Nephron progenitor cell (in vitro differentiated cells): ENCODE measurements at regions not wholly inside any gene's neighbourhood (a gene's known extent, or its start where the extent isn't known, plus 50 kb on each side); places are given as distances from the start of the nearest gene placed in this dataset.
"Not testable (repeated sequence)": the region's sequence is repeated elsewhere in the genome, so short reads cannot be mapped to it uniquely, and the experiment has no call there.

Experiments used
- DNase-seq: peaks from one replicate; pipeline ENCODE4 v3.0.0; 2021
- H3K27ac Mint-ChIP-seq: 2 replicates; pipeline ENCODE4 v1.8.0; 2021; ENCODE audit warnings: mild to moderate bottlenecking, moderate library complexity, mixed read lengths
- H3K27me3 Mint-ChIP-seq: 2 replicates; pipeline ENCODE4 v1.8.0; 2021; ENCODE audit warnings: mild to moderate bottlenecking, low read depth, mixed read lengths; ENCODE audit not compliant: poor library complexity
- H3K36me3 Mint-ChIP-seq: 2 replicates; pipeline ENCODE4 v1.8.0; 2021; ENCODE audit warnings: low read depth, mixed read lengths
- H3K4me1 Mint-ChIP-seq: 2 replicates; pipeline ENCODE4 v1.8.0; 2021; ENCODE audit warnings: mixed read lengths
- H3K4me3 Mint-ChIP-seq: 2 replicates; pipeline ENCODE4 v1.8.0; 2021; ENCODE audit warnings: mild to moderate bottlenecking, moderate library complexity, mixed read lengths
- H3K9me3 Mint-ChIP-seq: 2 replicates; pipeline ENCODE4 v1.8.0; 2021; ENCODE audit warnings: mild to moderate bottlenecking, moderate library complexity, mixed read lengths
- TF ChIP-seq, protein P1 (sequence below): fragments of 200-600 bp; sonication (generic); IDR thresholded peaks from 2 replicates; pipeline ENCODE4 v1.5.0; 2021; ENCODE audit warnings: antibody characterized with exemption

DNA sequence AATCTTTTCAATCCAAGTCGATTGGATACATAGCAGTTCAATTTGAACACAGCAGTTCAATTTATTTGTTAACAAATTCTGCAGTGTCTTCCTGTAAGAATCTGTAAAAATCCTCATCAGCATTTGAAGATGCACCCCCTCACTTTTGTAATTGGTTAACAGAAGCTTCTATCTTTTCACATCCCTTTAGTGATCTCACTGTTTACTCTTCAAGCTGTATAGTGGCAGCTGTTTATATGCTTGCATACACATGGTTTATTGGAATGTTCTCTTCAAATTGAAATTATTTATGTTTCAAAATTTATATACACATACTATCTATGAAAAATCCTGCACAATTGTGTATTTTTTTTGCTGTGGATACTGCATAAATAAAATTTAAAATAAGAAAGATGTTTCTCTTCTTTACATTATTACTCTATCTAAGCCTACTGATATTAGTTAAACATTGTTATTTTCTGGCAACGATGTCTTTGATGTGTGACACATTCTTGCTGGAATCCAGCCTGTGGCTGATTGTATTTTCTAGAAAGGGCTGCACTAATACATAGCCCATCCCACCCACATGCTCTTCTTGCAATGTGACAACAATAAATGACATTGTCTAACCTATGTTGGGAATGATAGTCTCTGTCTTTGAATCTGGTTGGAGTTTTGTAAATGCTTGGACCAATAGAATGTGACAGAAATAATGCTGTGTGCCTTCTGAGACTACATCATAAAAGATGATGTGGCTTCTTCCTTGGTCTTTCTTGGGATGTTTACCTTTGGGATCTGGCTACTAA lies 573.0 kb downstream of the CD109 start:
- DNase-seq, result no peak
- TF ChIP-seq, protein P1, sequence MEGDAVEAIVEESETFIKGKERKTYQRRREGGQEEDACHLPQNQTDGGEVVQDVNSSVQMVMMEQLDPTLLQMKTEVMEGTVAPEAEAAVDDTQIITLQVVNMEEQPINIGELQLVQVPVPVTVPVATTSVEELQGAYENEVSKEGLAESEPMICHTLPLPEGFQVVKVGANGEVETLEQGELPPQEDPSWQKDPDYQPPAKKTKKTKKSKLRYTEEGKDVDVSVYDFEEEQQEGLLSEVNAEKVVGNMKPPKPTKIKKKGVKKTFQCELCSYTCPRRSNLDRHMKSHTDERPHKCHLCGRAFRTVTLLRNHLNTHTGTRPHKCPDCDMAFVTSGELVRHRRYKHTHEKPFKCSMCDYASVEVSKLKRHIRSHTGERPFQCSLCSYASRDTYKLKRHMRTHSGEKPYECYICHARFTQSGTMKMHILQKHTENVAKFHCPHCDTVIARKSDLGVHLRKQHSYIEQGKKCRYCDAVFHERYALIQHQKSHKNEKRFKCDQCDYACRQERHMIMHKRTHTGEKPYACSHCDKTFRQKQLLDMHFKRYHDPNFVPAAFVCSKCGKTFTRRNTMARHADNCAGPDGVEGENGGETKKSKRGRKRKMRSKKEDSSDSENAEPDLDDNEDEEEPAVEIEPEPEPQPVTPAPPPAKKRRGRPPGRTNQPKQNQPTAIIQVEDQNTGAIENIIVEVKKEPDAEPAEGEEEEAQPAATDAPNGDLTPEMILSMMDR, result no peak
- H3K27ac Mint-ChIP-seq, result no peak overlapping the region

DNA sequence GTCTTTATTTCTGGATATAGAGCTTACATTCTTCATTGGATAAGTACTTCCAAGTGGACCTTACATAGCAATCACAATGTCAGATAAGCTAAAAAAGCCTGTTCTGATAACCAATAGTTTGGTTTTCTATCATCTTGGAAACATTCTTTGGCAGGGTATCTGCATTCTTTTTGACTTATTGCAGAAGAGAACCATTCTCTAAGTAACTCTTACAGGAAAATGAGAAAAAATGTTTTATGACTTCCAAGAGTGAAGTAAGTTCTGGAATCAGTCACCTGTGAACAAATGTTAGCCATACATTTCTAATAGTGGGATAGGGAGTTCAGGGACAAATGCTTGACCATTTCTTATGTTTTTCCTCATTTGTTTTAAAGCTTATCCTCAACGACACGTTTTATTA lies 564.0 kb downstream of the CD109 start:
- no peaks in the 10 kb centered on the region for H3K4me1 Mint-ChIP-seq
- no peak overlapping the region for H3K27ac Mint-ChIP-seq
- DNase-seq, result no peak
- peaks cover 5% of the 10 kb centered on the region for H3K27me3 Mint-ChIP-seq
- no peak overlapping the region for H3K4me3 Mint-ChIP-seq
- peaks cover 8% of the 10 kb centered on the region for H3K9me3 Mint-ChIP-seq
- no peaks in the 10 kb centered on the region for H3K36me3 Mint-ChIP-seq
- TF ChIP-seq, protein P1, result no peak

More for the DNA sequence above, 573.0 kb downstream of the CD109 start:
- Mint-ChIP-seq H3K27me3 (peaks cover 3% of the 10 kb centered on the region), H3K36me3 (no peaks in the 10 kb centered on the region), H3K4me3 (no peak overlapping the region), H3K9me3 (no peaks in the 10 kb centered on the region), H3K4me1 (no peaks in the 10 kb centered on the region)

DNA sequence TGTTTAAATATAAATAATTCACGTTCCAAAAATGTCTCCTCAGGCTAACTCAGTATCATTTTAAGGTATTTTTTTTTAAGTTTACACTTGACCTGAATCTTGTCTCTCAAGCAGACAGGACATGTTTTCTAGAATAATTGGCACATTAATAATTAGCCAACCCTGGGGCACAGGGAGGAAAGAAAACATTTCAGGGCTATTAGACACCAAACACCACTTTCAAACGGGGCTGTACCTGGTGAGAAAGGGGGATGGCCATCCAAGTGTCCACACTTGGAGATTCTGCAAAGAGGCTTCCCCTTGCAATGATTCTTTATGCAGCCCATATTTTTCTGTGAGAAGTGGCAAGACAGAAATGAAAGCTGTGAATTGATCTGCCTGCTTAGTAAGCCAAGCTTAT lies 560.8 kb downstream of the CD109 start:
- Mint-ChIP-seq H3K27me3 (no peaks in the 10 kb centered on the region), H3K4me3 (no peak overlapping the region), H3K36me3 (no peaks in the 10 kb centered on the region), H3K4me1 (no peaks in the 10 kb centered on the region), H3K9me3 (peaks cover 15% of the 10 kb centered on the region), H3K27ac (no peak overlapping the region)
- no peak for DNase-seq
- TF ChIP-seq, protein P1, result no peak

DNA sequence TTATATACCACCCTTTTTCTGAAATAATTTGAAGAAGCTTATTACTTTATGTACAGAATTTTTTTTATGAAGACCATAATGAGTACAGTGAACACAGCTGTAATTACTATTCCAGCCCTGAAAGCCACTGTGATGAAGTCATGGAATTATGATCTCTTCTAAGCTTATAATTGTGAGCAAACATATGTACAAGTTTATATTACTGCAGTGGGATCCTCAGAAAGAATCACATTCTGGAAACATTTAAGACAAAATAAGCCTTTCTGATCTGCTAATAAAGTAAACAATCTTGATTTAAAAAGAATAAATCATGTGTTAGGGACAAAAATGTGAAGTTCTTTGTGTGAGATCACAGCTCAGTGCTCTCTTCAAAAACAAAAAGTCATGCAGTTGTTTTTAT lies 560.4 kb downstream of the CD109 start:
- no peaks in the 10 kb centered on the region for H3K4me1 Mint-ChIP-seq
- H3K4me3 Mint-ChIP-seq, result no peak overlapping the region
- H3K27me3 Mint-ChIP-seq, result no peaks in the 10 kb centered on the region
- H3K27ac Mint-ChIP-seq, result no peak overlapping the region
- no peak for DNase-seq
- TF ChIP-seq, protein P1, result no peak
- peaks cover 15% of the 10 kb centered on the region for H3K9me3 Mint-ChIP-seq
- H3K36me3 Mint-ChIP-seq, result no peaks in the 10 kb centered on the region

DNA sequence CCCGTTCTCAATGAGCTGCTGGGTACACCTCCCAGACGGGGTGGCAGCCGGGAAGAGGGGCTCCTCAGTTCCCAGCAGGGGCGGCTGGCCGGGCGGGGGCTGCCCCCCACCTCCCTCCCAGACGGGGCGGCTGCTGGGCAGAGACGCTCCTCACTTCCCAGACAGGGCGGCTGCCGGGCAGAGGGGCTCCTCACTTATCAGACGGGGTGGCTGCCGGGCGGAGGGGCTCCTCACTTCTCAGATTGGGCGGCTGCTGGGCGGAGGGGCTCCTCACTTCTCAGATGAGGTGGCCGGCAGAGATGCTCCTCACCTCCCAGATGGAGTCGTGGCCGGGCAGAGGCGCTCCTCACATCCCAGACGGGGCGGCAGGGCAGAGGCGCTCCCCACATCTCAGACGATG lies 559.0 kb downstream of the CD109 start:
- H3K4me1 Mint-ChIP-seq, H3K27ac Mint-ChIP-seq: not testable (repeated sequence)

DNA sequence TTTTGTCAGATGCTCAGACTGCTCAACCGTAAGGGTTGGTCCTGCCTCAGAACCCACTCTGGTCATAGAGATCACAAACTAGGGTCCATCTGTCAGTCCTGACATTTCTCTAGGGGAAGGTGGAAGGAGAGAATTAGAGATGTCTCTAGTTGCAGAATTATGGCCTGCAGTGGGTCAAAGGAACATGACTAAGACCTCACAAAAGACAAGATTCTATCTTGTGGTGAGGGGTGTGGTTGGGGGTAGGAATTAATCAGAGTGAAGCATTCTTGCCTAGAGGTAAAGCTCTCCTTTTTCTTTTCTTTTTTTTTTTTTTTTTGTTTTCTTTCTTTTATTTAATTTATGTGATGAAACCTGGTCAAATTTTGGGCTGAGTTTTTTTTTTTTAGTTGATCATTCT lies 558.1 kb downstream of the CD109 start:
- H3K4me1 Mint-ChIP-seq, H3K27ac Mint-ChIP-seq, DNase-seq, H3K4me3 Mint-ChIP-seq, H3K36me3 Mint-ChIP-seq, H3K27me3 Mint-ChIP-seq: not testable (repeated sequence)
- H3K9me3 Mint-ChIP-seq, result peaks cover 15% of the 10 kb centered on the region

More for the DNA sequence above, 559.0 kb downstream of the CD109 start:
- peaks cover 15% of the 10 kb centered on the region for H3K9me3 Mint-ChIP-seq
- DNase-seq, H3K4me3 Mint-ChIP-seq, H3K36me3 Mint-ChIP-seq, H3K27me3 Mint-ChIP-seq: not testable (repeated sequence)

DNA sequence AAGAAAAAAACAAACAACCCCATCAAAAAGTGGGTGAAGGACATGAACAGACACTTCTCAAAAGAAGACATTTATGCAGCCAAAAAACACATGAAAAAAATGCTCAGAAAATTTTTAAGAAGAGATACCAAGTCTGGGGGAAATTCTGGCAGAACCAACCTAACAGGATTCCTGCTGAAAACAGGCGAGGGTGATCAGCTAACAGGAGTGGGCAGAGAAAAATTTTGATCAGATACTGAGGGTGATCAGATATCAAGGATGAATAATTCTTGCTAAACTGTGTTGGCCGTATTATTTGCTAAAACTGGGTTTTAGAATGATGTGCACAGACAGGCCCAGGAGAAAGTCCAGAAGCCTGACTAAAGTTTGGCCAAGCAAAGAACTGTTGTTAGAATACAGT lies 557.3 kb downstream of the CD109 start:
- peaks cover 15% of the 10 kb centered on the region for H3K9me3 Mint-ChIP-seq
- H3K27ac Mint-ChIP-seq, result no peak overlapping the region
- no peaks in the 10 kb centered on the region for H3K36me3 Mint-ChIP-seq
- no peak overlapping the region for H3K4me3 Mint-ChIP-seq
- TF ChIP-seq, protein P1, result no peak
- H3K4me1 Mint-ChIP-seq, result no peaks in the 10 kb centered on the region
- DNase-seq, result no peak
- no peaks in the 10 kb centered on the region for H3K27me3 Mint-ChIP-seq
